ENCODE measurements at regions not wholly inside any gene's neighbourhood (a gene's known extent, or its start where the extent isn't known, plus 50 kb on each side); places are given as distances from the start of the nearest gene placed in this dataset.

- Histone ChIP-seq H3K27ac (ENCODE audit: low read depth, low read length) (no peak overlapping the region), H2AK5ac (ENCODE audit: low read length) (no peak overlapping the region), H2BK5ac (ENCODE audit: low read length) (no peak overlapping the region), H3K27me3 (ENCODE audit: insufficient read depth, low read length, poor library complexity) (no peaks in the 10 kb centered on the region), H3K4me1 (ENCODE audit: control insufficient read depth, low read depth, low read length) (no peaks in the 10 kb centered on the region), H3K56ac (ENCODE audit: low read length) (no peak overlapping the region), H3K79me2 (ENCODE audit: control insufficient read depth, insufficient read depth, low read length) (no peaks in the 10 kb centered on the region), H3K4ac (ENCODE audit: low read depth, low read length) (no peak overlapping the region), H3K4me3 (ENCODE audit: low read length) (no peak overlapping the region), H4K8ac (ENCODE audit: low read depth, low read length) (no peak overlapping the region), H4K5ac (ENCODE audit: low read length) (no peak overlapping the region), H3K79me1 (ENCODE audit: low read length) (no peaks in the 10 kb centered on the region), H3K18ac (ENCODE audit: low read length) (no peak overlapping the region), H2BK15ac (replicated peaks; ENCODE audit: low read depth) (no peak overlapping the region), H3K9ac (ENCODE audit: low read length) (no peak overlapping the region), H2BK120ac (ENCODE audit: low read depth, low read length) (no peak overlapping the region), H3K4me2 (ENCODE audit: low read length) (no peak overlapping the region), H3K23ac (ENCODE audit: low read length) (no peak overlapping the region), H3K36me3 (ENCODE audit: control insufficient read depth, insufficient read depth, low read length) (no peaks in the 10 kb centered on the region)
- DNase-seq = no peak
- WGBS (ENCODE audit: extremely low coverage, insufficient coverage, low lambda C conversion rate) = no CpG with 5 or more reads among the region's 4 CpGs
Observed at GRCh38 chr13:102945886-102946285, 100.1 kb downstream of the ERCC5 start.

DNA sequence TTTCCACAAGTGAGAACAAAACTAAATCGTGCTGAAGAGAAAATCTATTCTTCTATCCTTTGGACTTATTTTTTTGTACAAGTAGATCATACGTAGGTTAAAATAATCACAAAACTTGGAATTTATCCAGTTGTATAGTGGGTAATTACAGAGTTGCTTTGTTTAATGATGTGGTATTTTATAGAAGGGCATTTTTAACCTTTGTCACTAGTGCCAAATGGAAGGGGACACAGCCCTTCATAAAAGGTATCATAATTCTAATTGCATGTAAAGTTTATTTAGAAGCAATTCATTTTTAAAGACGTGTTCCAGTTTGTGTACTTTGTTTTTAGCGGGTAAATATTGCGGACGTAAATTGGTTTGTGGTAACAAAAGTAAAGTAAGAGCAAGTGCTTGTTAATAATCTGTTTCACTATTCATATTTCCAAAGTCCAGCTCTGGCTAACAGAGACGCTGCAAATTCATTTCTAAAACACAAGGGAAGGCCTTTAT, 99.5 kb downstream of the ERCC5 start:
- Histone ChIP-seq H3K79me1 (ENCODE audit: low read length) (no peaks in the 10 kb centered on the region), H3K27me3 (ENCODE audit: insufficient read depth, low read length, poor library complexity) (no peaks in the 10 kb centered on the region), H2AK5ac (ENCODE audit: low read length) (no peak overlapping the region), H4K8ac (ENCODE audit: low read depth, low read length) (no peak overlapping the region), H3K9ac (ENCODE audit: low read length) (no peak overlapping the region), H3K4me2 (ENCODE audit: low read length) (no peak overlapping the region), H3K27ac (ENCODE audit: low read depth, low read length) (no peak overlapping the region), H3K23ac (ENCODE audit: low read length) (no peak overlapping the region), H2BK15ac (replicated peaks; ENCODE audit: low read depth) (no peak overlapping the region), H3K79me2 (ENCODE audit: control insufficient read depth, insufficient read depth, low read length) (no peaks in the 10 kb centered on the region), H3K4ac (ENCODE audit: low read depth, low read length) (no peak overlapping the region), H3K4me1 (ENCODE audit: control insufficient read depth, low read depth, low read length) (no peaks in the 10 kb centered on the region), H3K18ac (ENCODE audit: low read length) (no peak overlapping the region), H4K5ac (ENCODE audit: low read length) (no peak overlapping the region), H3K36me3 (ENCODE audit: control insufficient read depth, insufficient read depth, low read length) (no peaks in the 10 kb centered on the region), H3K4me3 (ENCODE audit: low read length) (no peak overlapping the region), H2BK5ac (ENCODE audit: low read length) (no peak overlapping the region), H3K56ac (ENCODE audit: low read length) (no peak overlapping the region), H2BK120ac (ENCODE audit: low read depth, low read length) (no peak overlapping the region)
- 100% methylated on average over 4 of the region's 7 CpGs for WGBS (ENCODE audit: extremely low coverage, insufficient coverage, low lambda C conversion rate)
- DNase-seq = no peak

DNA sequence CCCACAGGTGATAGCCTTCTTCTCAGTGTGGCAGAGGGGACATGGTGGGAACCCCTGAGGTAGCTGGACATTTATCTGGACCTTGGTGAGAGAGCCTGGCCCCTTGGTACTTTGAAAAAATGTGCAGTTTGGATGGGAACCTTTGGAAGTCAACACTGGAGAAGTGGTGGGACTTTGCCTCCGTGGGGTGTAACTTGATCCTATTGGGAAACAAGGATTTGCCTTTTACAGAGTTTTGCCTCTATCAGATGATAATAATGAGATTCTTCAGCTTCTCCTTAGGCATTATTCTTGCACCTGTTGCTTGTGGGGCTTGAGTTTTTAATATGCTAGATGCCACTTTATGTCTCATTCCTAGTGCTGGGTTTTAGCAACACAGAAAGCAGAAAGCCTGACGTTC, 99.0 kb downstream of the ERCC5 start:
- Histone ChIP-seq H2BK5ac (ENCODE audit: low read length) (no peak overlapping the region), H3K27ac (ENCODE audit: low read depth, low read length) (no peak overlapping the region), H3K27me3 (ENCODE audit: insufficient read depth, low read length, poor library complexity) (no peaks in the 10 kb centered on the region), H3K56ac (ENCODE audit: low read length) (no peak overlapping the region), H3K79me1 (ENCODE audit: low read length) (no peaks in the 10 kb centered on the region), H3K79me2 (ENCODE audit: control insufficient read depth, insufficient read depth, low read length) (no peaks in the 10 kb centered on the region), H2AK5ac (ENCODE audit: low read length) (no peak overlapping the region), H4K5ac (ENCODE audit: low read length) (no peak overlapping the region), H3K18ac (ENCODE audit: low read length) (no peak overlapping the region), H3K4me2 (ENCODE audit: low read length) (no peak overlapping the region), H2BK15ac (replicated peaks; ENCODE audit: low read depth) (no peak overlapping the region), H4K8ac (ENCODE audit: low read depth, low read length) (no peak overlapping the region), H3K23ac (ENCODE audit: low read length) (no peak overlapping the region), H3K36me3 (ENCODE audit: control insufficient read depth, insufficient read depth, low read length) (no peaks in the 10 kb centered on the region), H3K9ac (ENCODE audit: low read length) (no peak overlapping the region), H3K4me1 (ENCODE audit: control insufficient read depth, low read depth, low read length) (no peaks in the 10 kb centered on the region), H2BK120ac (ENCODE audit: low read depth, low read length) (no peak overlapping the region), H3K4ac (ENCODE audit: low read depth, low read length) (no peak overlapping the region), H3K4me3 (ENCODE audit: low read length) (no peak overlapping the region)
- DNase-seq = no peak
- WGBS (ENCODE audit: extremely low coverage, insufficient coverage, low lambda C conversion rate) = no CpG with 5 or more reads among the region's 2 CpGs

DNA sequence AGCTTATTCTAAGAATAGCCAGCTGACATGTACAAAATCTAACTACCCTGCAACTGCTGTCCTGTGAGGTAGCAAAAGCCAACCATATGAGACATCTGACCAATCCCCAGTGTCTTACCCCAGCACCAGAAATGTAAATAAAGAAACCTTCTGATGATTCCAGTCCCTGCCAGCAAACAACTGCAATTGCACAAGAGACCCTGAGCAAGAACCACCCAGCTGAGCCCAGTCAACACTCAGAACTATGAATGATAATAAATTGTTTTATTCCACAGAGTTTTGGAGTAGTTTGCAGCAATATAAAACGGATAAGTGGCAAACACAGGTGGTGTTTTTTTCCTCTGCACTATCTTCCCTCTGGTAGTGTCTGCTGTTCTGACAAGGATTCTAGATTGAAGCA, 94.9 kb downstream of the ERCC5 start:
- Histone ChIP-seq H3K79me1 (ENCODE audit: low read length) (no peaks in the 10 kb centered on the region), H3K27ac (ENCODE audit: low read depth, low read length) (no peak overlapping the region), H4K5ac (ENCODE audit: low read length) (no peak overlapping the region), H3K18ac (ENCODE audit: low read length) (no peak overlapping the region), H3K27me3 (ENCODE audit: insufficient read depth, low read length, poor library complexity) (no peaks in the 10 kb centered on the region), H3K36me3 (ENCODE audit: control insufficient read depth, insufficient read depth, low read length) (no peaks in the 10 kb centered on the region), H3K56ac (ENCODE audit: low read length) (no peak overlapping the region), H3K4ac (ENCODE audit: low read depth, low read length) (no peak overlapping the region), H3K4me2 (ENCODE audit: low read length) (no peak overlapping the region), H3K23ac (ENCODE audit: low read length) (no peak overlapping the region), H3K9ac (ENCODE audit: low read length) (no peak overlapping the region), H4K8ac (ENCODE audit: low read depth, low read length) (no peak overlapping the region), H2BK5ac (ENCODE audit: low read length) (no peak overlapping the region), H3K79me2 (ENCODE audit: control insufficient read depth, insufficient read depth, low read length) (no peaks in the 10 kb centered on the region), H2BK120ac (ENCODE audit: low read depth, low read length) (no peak overlapping the region), H3K4me3 (ENCODE audit: low read length) (no peak overlapping the region), H2AK5ac (ENCODE audit: low read length) (no peak overlapping the region), H3K4me1 (ENCODE audit: control insufficient read depth, low read depth, low read length) (no peaks in the 10 kb centered on the region), H2BK15ac (replicated peaks; ENCODE audit: low read depth) (no peak overlapping the region)
- no CpG with 5 or more reads among the region's 1 CpG for WGBS (ENCODE audit: extremely low coverage, insufficient coverage, low lambda C conversion rate)
- DNase-seq = no peak

DNA sequence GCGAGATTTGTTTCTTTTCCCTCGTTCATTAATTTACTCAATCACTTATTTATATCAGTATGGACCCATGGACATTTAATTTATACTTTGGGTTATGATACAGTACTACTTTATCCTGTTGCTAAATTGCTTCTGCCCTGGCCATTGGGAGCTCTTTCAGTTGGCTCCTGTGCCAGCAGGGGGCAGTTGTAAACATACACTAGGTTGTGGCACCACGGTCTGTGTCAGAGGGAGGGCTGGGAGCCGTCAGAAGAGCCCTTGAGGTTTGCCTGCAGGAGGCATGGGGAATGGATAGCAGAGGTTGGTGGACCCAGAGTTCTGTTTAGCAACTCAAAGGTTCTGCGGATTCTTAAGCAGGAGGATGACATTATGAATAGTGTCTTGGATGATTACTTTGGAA, 94.3 kb downstream of the ERCC5 start:
- DNase-seq = peak; percentile 50
- no CpG with 5 or more reads among the region's 5 CpGs for WGBS (ENCODE audit: extremely low coverage, insufficient coverage, low lambda C conversion rate)
- no peaks in the 10 kb centered on the region for H3K4me1 ChIP-seq (ENCODE audit: control insufficient read depth, low read depth, low read length)

DNA sequence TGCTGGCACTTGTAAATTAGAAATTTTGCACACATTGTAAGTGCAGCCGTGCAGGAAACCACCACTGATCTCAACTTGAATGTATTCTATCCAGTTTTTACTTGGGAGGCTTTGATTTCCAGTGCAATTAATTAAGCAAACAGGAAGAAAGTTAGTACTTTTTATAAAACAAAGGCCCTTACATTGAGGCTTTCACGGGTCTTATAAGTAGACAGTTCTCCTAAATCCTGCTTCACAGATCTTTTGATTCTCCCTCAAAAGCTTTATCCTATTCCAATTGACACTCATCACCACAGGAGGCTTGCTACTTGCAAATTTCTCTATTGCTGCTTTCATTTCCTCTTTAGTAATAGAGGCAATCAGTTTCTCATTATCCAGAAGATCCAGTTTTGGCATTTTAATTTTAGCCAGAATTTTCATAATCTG, 90.1 kb downstream of the ERCC5 start:
- Histone ChIP-seq H3K4me3 (ENCODE audit: low read length) (no peak overlapping the region), H3K27ac (ENCODE audit: low read depth, low read length) (no peak overlapping the region), H4K5ac (ENCODE audit: low read length) (no peak overlapping the region), H3K79me1 (ENCODE audit: low read length) (no peaks in the 10 kb centered on the region), H3K18ac (ENCODE audit: low read length) (no peak overlapping the region), H2BK120ac (ENCODE audit: low read depth, low read length) (no peak overlapping the region), H3K27me3 (ENCODE audit: insufficient read depth, low read length, poor library complexity) (no peaks in the 10 kb centered on the region), H3K79me2 (ENCODE audit: control insufficient read depth, insufficient read depth, low read length) (no peaks in the 10 kb centered on the region), H3K4ac (ENCODE audit: low read depth, low read length) (no peak overlapping the region), H3K4me1 (ENCODE audit: control insufficient read depth, low read depth, low read length) (no peaks in the 10 kb centered on the region), H4K8ac (ENCODE audit: low read depth, low read length) (no peak overlapping the region), H2BK5ac (ENCODE audit: low read length) (no peak overlapping the region), H2AK5ac (ENCODE audit: low read length) (no peak overlapping the region), H3K9ac (ENCODE audit: low read length) (no peak overlapping the region), H3K23ac (ENCODE audit: low read length) (no peak overlapping the region), H3K56ac (ENCODE audit: low read length) (no peak overlapping the region), H3K4me2 (ENCODE audit: low read length) (no peak overlapping the region), H2BK15ac (replicated peaks; ENCODE audit: low read depth) (no peak overlapping the region), H3K36me3 (ENCODE audit: control insufficient read depth, insufficient read depth, low read length) (no peaks in the 10 kb centered on the region)
- WGBS (ENCODE audit: extremely low coverage, insufficient coverage, low lambda C conversion rate) = no CpG with 5 or more reads among the region's 2 CpGs
- no peak for DNase-seq

More for the DNA sequence above, 94.3 kb downstream of the ERCC5 start:
- Histone ChIP-seq H4K5ac (ENCODE audit: low read length) (no peak overlapping the region), H3K4me3 (ENCODE audit: low read length) (no peak overlapping the region), H3K23ac (ENCODE audit: low read length) (no peak overlapping the region), H3K4me2 (ENCODE audit: low read length) (no peak overlapping the region), H3K56ac (ENCODE audit: low read length) (no peak overlapping the region), H2BK120ac (ENCODE audit: low read depth, low read length) (no peak overlapping the region), H2BK15ac (replicated peaks; ENCODE audit: low read depth) (no peak overlapping the region), H3K79me1 (ENCODE audit: low read length) (no peaks in the 10 kb centered on the region), H4K8ac (ENCODE audit: low read depth, low read length) (no peak overlapping the region), H3K4ac (ENCODE audit: low read depth, low read length) (no peak overlapping the region), H3K9ac (ENCODE audit: low read length) (no peak overlapping the region), H3K27ac (ENCODE audit: low read depth, low read length) (no peak overlapping the region), H3K18ac (ENCODE audit: low read length) (no peak overlapping the region), H2BK5ac (ENCODE audit: low read length) (no peak overlapping the region), H3K36me3 (ENCODE audit: control insufficient read depth, insufficient read depth, low read length) (no peaks in the 10 kb centered on the region), H3K27me3 (ENCODE audit: insufficient read depth, low read length, poor library complexity) (no peaks in the 10 kb centered on the region), H3K79me2 (ENCODE audit: control insufficient read depth, insufficient read depth, low read length) (no peaks in the 10 kb centered on the region), H2AK5ac (ENCODE audit: low read length) (no peak overlapping the region)

Data from mesendoderm (in vitro differentiated cells).